ENCODE measurements at regions not wholly inside any gene's neighbourhood (a gene's known extent, or its start where the extent isn't known, plus 50 kb on each side); places are given as distances from the start of the nearest gene placed in this dataset.

- no peak overlapping the region for H3K27ac Mint-ChIP-seq
- no peak overlapping the region for H2AFZ ChIP-seq
- ATAC-seq (no peak), DNase-seq (ENCODE audit: low spot score) (no peak)
- no peaks in the 10 kb centered on the region for H3F3A ChIP-seq (replicated peaks; ENCODE audit: low read depth)
- peaks cover 13% of the 10 kb centered on the region; the same call in 1 of the 2 replicates for H3K4me1 ChIP-seq (ENCODE audit: insufficient read depth)
- no peak overlapping the region for H3K27ac ChIP-seq (ENCODE audit: low read depth)
- H3K79me2 ChIP-seq (replicated peaks; ENCODE audit: insufficient read depth), result no peaks in the 10 kb centered on the region
- no peaks in the 10 kb centered on the region for H4K20me1 ChIP-seq (replicated peaks; ENCODE audit: insufficient read depth)
- H3K36me3 Mint-ChIP-seq (ENCODE audit: low read depth), result no peaks in the 10 kb centered on the region
- H3K4me2 ChIP-seq, result no peak overlapping the region
- no peaks in the 10 kb centered on the region for H3K36me3 ChIP-seq (ENCODE audit: insufficient read depth)
- H3K9me3 Mint-ChIP-seq, result no peaks in the 10 kb centered on the region
- no peak overlapping the region for H3K4me3 Mint-ChIP-seq
- H3K9me2 ChIP-seq (ENCODE audit: insufficient read depth), result no peaks in the 10 kb centered on the region
- peaks cover 4% of the 10 kb centered on the region for H3K27me3 Mint-ChIP-seq (ENCODE audit: insufficient read depth, low read depth, poor library complexity)
- no peaks in the 10 kb centered on the region for H3K27me3 ChIP-seq (ENCODE audit: insufficient read depth)
- H3K4me3 ChIP-seq, result no peak overlapping the region
- H3K4me1 Mint-ChIP-seq, result peaks cover 20% of the 10 kb centered on the region
- TF ChIP-seq NANOG (IDR thresholded peaks at IDR 0.05; ENCODE audit: borderline replicate concordance), result no peak
Measured at GRCh38 chr1:223482132-223482531, 88.9 kb downstream of the CCDC185 start.

GRCh38 chr1:223482766-223483165 lies 89.6 kb downstream of the CCDC185 start:
- H3K36me3 ChIP-seq (ENCODE audit: insufficient read depth), result no peaks in the 10 kb centered on the region
- no peaks in the 10 kb centered on the region for H3K9me2 ChIP-seq (ENCODE audit: insufficient read depth)

GRCh38 chr1:223483511-223483910 lies 90.3 kb downstream of the CCDC185 start:
- no peaks in the 10 kb centered on the region for H4K20me1 ChIP-seq (replicated peaks; ENCODE audit: insufficient read depth)
- H3K4me1 Mint-ChIP-seq, result peaks cover 33% of the 10 kb centered on the region
- H2AFZ ChIP-seq, result no peak overlapping the region
- H3K27me3 ChIP-seq (ENCODE audit: insufficient read depth), result no peaks in the 10 kb centered on the region
- peaks cover 25% of the 10 kb centered on the region for H3K4me1 ChIP-seq (ENCODE audit: insufficient read depth)
- peaks cover 3% of the 10 kb centered on the region for H3K27me3 Mint-ChIP-seq (ENCODE audit: insufficient read depth, low read depth, poor library complexity)
- H3K4me3 ChIP-seq, result no peak overlapping the region
- H3K4me2 ChIP-seq, result no peak overlapping the region
- no peaks in the 10 kb centered on the region for H3K36me3 ChIP-seq (ENCODE audit: insufficient read depth)
- no peak for ATAC-seq
- no peaks in the 10 kb centered on the region for H3K79me2 ChIP-seq (replicated peaks; ENCODE audit: insufficient read depth)
- no peak overlapping the region for H3K4me3 Mint-ChIP-seq
- no peaks in the 10 kb centered on the region; the same call in 1 of the 2 replicates for H3K9me2 ChIP-seq (ENCODE audit: insufficient read depth)
- H3F3A ChIP-seq (replicated peaks; ENCODE audit: low read depth), result no peaks in the 10 kb centered on the region
- H3K9me3 Mint-ChIP-seq, result no peaks in the 10 kb centered on the region
- no peak overlapping the region for H3K27ac ChIP-seq (ENCODE audit: low read depth)
- no peak overlapping the region for H3K27ac Mint-ChIP-seq
- no peak for DNase-seq (ENCODE audit: low spot score)
- H3K36me3 Mint-ChIP-seq (ENCODE audit: low read depth), result no peaks in the 10 kb centered on the region
- TF ChIP-seq REST (IDR thresholded peaks at IDR 0.05; ENCODE audit: unreplicated experiment) (no peak), ZNF462 (CRISPR knock-in tag; IDR thresholded peaks at IDR 0.05) (no peak), POLR2AphosphoS5 (IDR thresholded peaks at IDR 0.05; ENCODE audit: low read depth) (no peak), EZH2 (IDR thresholded peaks at IDR 0.05; ENCODE audit: low read depth, unreplicated experiment) (no peak), NANOG (IDR thresholded peaks at IDR 0.05; ENCODE audit: borderline replicate concordance) (no peak)

More at GRCh38 chr1:223482766-223483165, 89.6 kb downstream of the CCDC185 start:
- Mint-ChIP-seq H3K4me1 (peaks cover 26% of the 10 kb centered on the region), H3K9me3 (no peaks in the 10 kb centered on the region), H3K27ac (no peak overlapping the region), H3K36me3 (ENCODE audit: low read depth) (no peaks in the 10 kb centered on the region), H3K4me3 (no peak overlapping the region), H3K27me3 (ENCODE audit: insufficient read depth, low read depth, poor library complexity) (peaks cover 4% of the 10 kb centered on the region)
- Histone ChIP-seq H3F3A (replicated peaks; ENCODE audit: low read depth) (no peaks in the 10 kb centered on the region), H3K4me3 (no peak overlapping the region), H3K27me3 (ENCODE audit: insufficient read depth) (no peaks in the 10 kb centered on the region), H2AFZ (no peak overlapping the region), H3K27ac (ENCODE audit: low read depth) (no peak overlapping the region), H3K79me2 (replicated peaks; ENCODE audit: insufficient read depth) (no peaks in the 10 kb centered on the region), H3K4me2 (no peak overlapping the region), H4K20me1 (replicated peaks; ENCODE audit: insufficient read depth) (no peaks in the 10 kb centered on the region), H3K4me1 (ENCODE audit: insufficient read depth) (peaks cover 19% of the 10 kb centered on the region)
- TF ChIP-seq EZH2phosphoT487 (IDR thresholded peaks at IDR 0.05; ENCODE audit: unreplicated experiment) (no peak), STAT1 (IDR thresholded peaks at IDR 0.05; ENCODE audit: unreplicated experiment) (no peak), ZNF114 (CRISPR knock-in tag; IDR thresholded peaks at IDR 0.05) (no peak), ZNF331 (CRISPR knock-in tag; IDR thresholded peaks at IDR 0.05; ENCODE audit: low read depth) (no peak), CREB1 (CRISPR knock-in tag; IDR thresholded peaks at IDR 0.05; ENCODE audit: low read depth) (no peak)
- DNase-seq (ENCODE audit: low spot score) (no peak), ATAC-seq (no peak)
